Upper lobe of right lung (tissue), 1 donor: ENCODE measurements at regions not wholly inside any gene's neighbourhood (a gene's known extent, or its start where the extent isn't known, plus 50 kb on each side); places are given as distances from the start of the nearest gene placed in this dataset.
A peak's percentile ranks its signal among the peaks of the same experiment; 100 is the strongest.
"Not testable (repeated sequence)": the region's sequence is repeated elsewhere in the genome, so short reads cannot be mapped to it uniquely, and the experiment has no call there.

Source experiments
- ATAC-seq: fragments of 200-7000 bp; cut with Tn5 transposase; one replicate; pipeline ENCODE4 v1.9.1; 2020; ENCODE audit warnings: mild to moderate bottlenecking, moderate library complexity
- DNase-seq: peaks from one replicate; pipeline ENCODE4 v3.0.0-alpha.2; 2020
- H3K27ac ChIP-seq: fragments of 200-600 bp; one replicate; pipeline ENCODE4 v1.8.0; 2022
- H3K27me3 ChIP-seq: fragments of 200-600 bp; one replicate; pipeline ENCODE4 v1.8.0; 2022; ENCODE audit warnings: mild to moderate bottlenecking
- H3K36me3 ChIP-seq: fragments of 200-600 bp; one replicate; pipeline ENCODE4 v1.8.0; 2022
- H3K4me1 ChIP-seq: fragments of 200-600 bp; one replicate; pipeline ENCODE4 v1.8.0; 2022
- H3K4me3 ChIP-seq: fragments of 200-600 bp; one replicate; pipeline ENCODE4 v1.8.0; 2022; ENCODE audit warnings: mild to moderate bottlenecking
- H3K9me3 ChIP-seq: fragments of 200-600 bp; one replicate; pipeline ENCODE4 v1.8.0; 2022
- CTCF ChIP-seq: fragments of 200-600 bp; IDR thresholded peaks from one replicate; pipeline ENCODE4 v1.8.0; 2022; ENCODE audit warnings: antibody characterized with exemption
- intact Hi-C: fragments of 100-400 bp; cut with DNase I; formaldehyde crosslinking; loops from one replicate; pipeline ENCODE4 v1.11.0; 2022
- donor health status: DM: no; HTN: yes; CAD: no; lungs with severe emphysema.

GRCh38 chr1:21385022-21385421 lies 54.9 kb upstream of the NBPF3 start:
- no peak overlapping the region for H3K4me3 ChIP-seq
- TF ChIP-seq CTCF = no peak
- intact Hi-C loops = no loop called here
- H3K36me3 ChIP-seq = no peaks in the 10 kb centered on the region
- ATAC-seq (peak; percentile 39), DNase-seq (no peak)
- no peaks in the 10 kb centered on the region for H3K9me3 ChIP-seq
- H3K4me1 ChIP-seq = no peaks in the 10 kb centered on the region
- H3K27me3 ChIP-seq = peaks cover 9% of the 10 kb centered on the region
- no peak overlapping the region for H3K27ac ChIP-seq

GRCh38 chr1:21384620-21385019 lies 55.3 kb upstream of the NBPF3 start:
- Histone ChIP-seq H3K27ac (no peak overlapping the region), H3K27me3 (peaks cover 9% of the 10 kb centered on the region), H3K4me3 (no peak overlapping the region), H3K4me1 (no peaks in the 10 kb centered on the region), H3K36me3 (no peaks in the 10 kb centered on the region), H3K9me3 (no peaks in the 10 kb centered on the region)
- no peak for TF ChIP-seq CTCF
- DNase-seq (peak; percentile 83), ATAC-seq (peak; percentile 76)
- intact Hi-C loops = no loop called here

- H3K27ac ChIP-seq = no peak overlapping the region
Observed at GRCh38 chr1:21383785-21384401, 56.0 kb upstream of the NBPF3 start.

GRCh38 chr1:21381354-21381753 lies 58.6 kb upstream of the NBPF3 start:
- H3K36me3 ChIP-seq = no peaks in the 10 kb centered on the region
- no peaks in the 10 kb centered on the region for H3K9me3 ChIP-seq
- no peak overlapping the region for H3K27ac ChIP-seq
- H3K4me3 ChIP-seq = no peak overlapping the region
- ATAC-seq (no peak), DNase-seq (no peak)
- intact Hi-C loops = no loop called here
- no peak for TF ChIP-seq CTCF
- no peaks in the 10 kb centered on the region for H3K4me1 ChIP-seq
- peaks cover 9% of the 10 kb centered on the region for H3K27me3 ChIP-seq

More at GRCh38 chr1:21383785-21384401, 56.0 kb upstream of the NBPF3 start:
- no peak for TF ChIP-seq CTCF
- Histone ChIP-seq H3K36me3 (no peaks in the 10 kb centered on the region), H3K9me3 (no peaks in the 10 kb centered on the region), H3K27me3 (peaks cover 9% of the 10 kb centered on the region), H3K4me3 (no peak overlapping the region), H3K4me1 (no peaks in the 10 kb centered on the region)
- ATAC-seq (no peak), DNase-seq (no peak)
- intact Hi-C loops = no loop called here

GRCh38 chr1:21380147-21380546 lies 59.8 kb upstream of the NBPF3 start:
- H3K36me3 ChIP-seq, intact Hi-C loops, H3K27me3 ChIP-seq, H3K9me3 ChIP-seq, H3K4me1 ChIP-seq, ATAC-seq, H3K27ac ChIP-seq, H3K4me3 ChIP-seq, DNase-seq: not testable (repeated sequence)

- Histone ChIP-seq H3K36me3 (no peaks in the 10 kb centered on the region), H3K4me3 (no peak overlapping the region), H3K9me3 (no peaks in the 10 kb centered on the region), H3K4me1 (no peaks in the 10 kb centered on the region), H3K27me3 (peaks cover 9% of the 10 kb centered on the region), H3K27ac (no peak overlapping the region)
- intact Hi-C loops = no loop called here
- no peak for DNase-seq
- no peak for ATAC-seq
- TF ChIP-seq CTCF = no peak
Observed at GRCh38 chr1:21379571-21379970, 60.4 kb upstream of the NBPF3 start.
